Sigmoid colon (tissue), 4 donors: ENCODE measurements at regions not wholly inside any gene's neighbourhood (a gene's known extent, or its start where the extent isn't known, plus 50 kb on each side); places are given as distances from the start of the nearest gene placed in this dataset.

Experiments used
- EP300 ChIP-seq, 4 donors: sonication (generic); formaldehyde crosslinking; IDR thresholded peaks; one replicate each; pipeline ENCODE4 v1.6.1; 2017; ENCODE audit warnings: antibody characterized with exemption in 4 of 4
- POLR2A ChIP-seq, 2 donors: fragments of 450-650 bp; IDR thresholded peaks; one replicate each; pipeline ENCODE4 v1.6.1; 2016; ENCODE audit warnings: antibody characterized with exemption in 2 of 2, mild to moderate bottlenecking in 2 of 2, moderate library complexity in 2 of 2
- POLR2AphosphoS5 ChIP-seq, 4 donors: sonication (generic); formaldehyde crosslinking; IDR thresholded peaks; one replicate each; pipeline ENCODE4 v1.6.1; 2017; ENCODE audit warnings: antibody characterized with exemption in 4 of 4
- TF ChIP-seq, protein P1 (sequence below), 4 experiments: fragments of 450-650 bp in 3 of 4; fragments of 200-600 bp in 1 of 4; IDR thresholded peaks; one replicate each; pipeline ENCODE4 v1.5.1; 2016 to 2019; ENCODE audit warnings: antibody characterized with exemption in 4 of 4, mild to moderate bottlenecking in 3 of 4, moderate library complexity in 2 of 4

DNA sequence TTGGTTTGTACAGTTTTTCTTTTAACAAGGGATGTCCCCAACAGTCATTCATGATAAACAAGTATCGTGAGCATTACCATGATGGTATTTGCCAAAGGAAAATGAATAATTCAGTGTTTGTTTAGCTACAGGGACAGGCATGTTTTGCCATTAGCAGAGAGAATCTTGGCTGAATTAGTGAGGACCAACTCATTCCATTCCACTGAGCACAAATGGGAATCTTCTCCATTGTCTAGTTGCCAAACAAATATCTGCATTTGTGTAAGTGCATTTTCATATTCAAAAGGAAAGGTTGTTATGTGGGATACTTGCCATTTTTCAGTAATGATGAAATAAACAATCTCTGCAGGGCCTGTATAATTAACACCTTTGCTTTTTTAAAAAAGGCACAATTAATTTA lies 1762.6 kb downstream of the RPA4 start:
- TF ChIP-seq POLR2AphosphoS5 (IDR thresholded peaks at IDR 0.05) (no peak), EP300 (IDR thresholded peaks at IDR 0.05) (no peak), POLR2A (IDR thresholded peaks at IDR 0.05) (no peak)
- TF ChIP-seq, protein P1, sequence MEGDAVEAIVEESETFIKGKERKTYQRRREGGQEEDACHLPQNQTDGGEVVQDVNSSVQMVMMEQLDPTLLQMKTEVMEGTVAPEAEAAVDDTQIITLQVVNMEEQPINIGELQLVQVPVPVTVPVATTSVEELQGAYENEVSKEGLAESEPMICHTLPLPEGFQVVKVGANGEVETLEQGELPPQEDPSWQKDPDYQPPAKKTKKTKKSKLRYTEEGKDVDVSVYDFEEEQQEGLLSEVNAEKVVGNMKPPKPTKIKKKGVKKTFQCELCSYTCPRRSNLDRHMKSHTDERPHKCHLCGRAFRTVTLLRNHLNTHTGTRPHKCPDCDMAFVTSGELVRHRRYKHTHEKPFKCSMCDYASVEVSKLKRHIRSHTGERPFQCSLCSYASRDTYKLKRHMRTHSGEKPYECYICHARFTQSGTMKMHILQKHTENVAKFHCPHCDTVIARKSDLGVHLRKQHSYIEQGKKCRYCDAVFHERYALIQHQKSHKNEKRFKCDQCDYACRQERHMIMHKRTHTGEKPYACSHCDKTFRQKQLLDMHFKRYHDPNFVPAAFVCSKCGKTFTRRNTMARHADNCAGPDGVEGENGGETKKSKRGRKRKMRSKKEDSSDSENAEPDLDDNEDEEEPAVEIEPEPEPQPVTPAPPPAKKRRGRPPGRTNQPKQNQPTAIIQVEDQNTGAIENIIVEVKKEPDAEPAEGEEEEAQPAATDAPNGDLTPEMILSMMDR (IDR thresholded peaks at IDR 0.05): no peak
